ENCODE measurements at regions not wholly inside any gene's neighbourhood (a gene's known extent, or its start where the extent isn't known, plus 50 kb on each side); places are given as distances from the start of the nearest gene placed in this dataset.

- Histone ChIP-seq H3K23ac (ENCODE audit: low read length) (no peak overlapping the region), H3K9me3 (ENCODE audit: insufficient read depth, low read depth, low read length) (peaks cover 2% of the 10 kb centered on the region), H3K9ac (ENCODE audit: low read length) (no peak overlapping the region), H4K12ac (ENCODE audit: low read depth, low read length) (no peak overlapping the region), H2BK12ac (ENCODE audit: low read length) (peak overlapping the region; percentile 70), H3K79me1 (ENCODE audit: low read length) (peaks cover 7% of the 10 kb centered on the region), H3K4me3 (ENCODE audit: low read depth, low read length) (no peak overlapping the region), H3K4ac (ENCODE audit: low read depth, low read length) (no peak overlapping the region), H3K27me3 (ENCODE audit: insufficient read depth, low read length) (no peaks in the 10 kb centered on the region), H2AFZ (ENCODE audit: insufficient read depth, low read length, poor library complexity) (no peak overlapping the region), H3K14ac (ENCODE audit: low read length) (no peak overlapping the region), H2AK5ac (ENCODE audit: low read length) (peak overlapping the region; percentile 52), H4K8ac (ENCODE audit: low read depth, low read length) (no peak overlapping the region), H3K79me2 (ENCODE audit: control insufficient read depth, insufficient read depth, low read length, poor library complexity) (peaks cover 2% of the 10 kb centered on the region), H3K4me1 (ENCODE audit: control insufficient read depth in 1 of 2, insufficient read depth in 2 of 2, low read length in 2 of 2) (peaks cover 7 to 11% of the 10 kb centered on the region in 2 experiments), H3K36me3 (ENCODE audit: control insufficient read depth in 1 of 2, insufficient read depth in 2 of 2, low read length in 2 of 2) (no peaks in the 10 kb centered on the region), H3K4me2 (ENCODE audit: low read length) (no peak overlapping the region), H4K91ac (ENCODE audit: low read depth, low read length) (no peak overlapping the region), H3K18ac (ENCODE audit: low read length) (peak overlapping the region; percentile 43), H2BK120ac (ENCODE audit: insufficient read depth, low read length, poor library complexity) (peak overlapping the region; percentile 28), H3K27ac (ENCODE audit: low read depth, low read length) (no peak overlapping the region), H2BK5ac (ENCODE audit: low read depth, low read length, poor library complexity) (no peak overlapping the region)
- no CpG with 5 or more reads among the region's 7 CpGs for WGBS (ENCODE audit: extremely low coverage, insufficient coverage, insufficient read length)
- peak; percentile 11 to 68 for DNase-seq
Measured at GRCh38 chr1:94739521-94740061, 80.6 kb upstream of the SLC44A3 start.

GRCh38 chr1:94738371-94738770 is 81.8 kb upstream of the SLC44A3 start:
- Histone ChIP-seq H3K14ac (ENCODE audit: low read length) (no peak overlapping the region), H3K4ac (ENCODE audit: low read depth, low read length) (no peak overlapping the region), H3K79me1 (ENCODE audit: low read length) (peaks cover 5% of the 10 kb centered on the region), H4K91ac (ENCODE audit: low read depth, low read length) (no peak overlapping the region), H4K12ac (ENCODE audit: low read depth, low read length) (no peak overlapping the region), H3K79me2 (ENCODE audit: control insufficient read depth, insufficient read depth, low read length, poor library complexity) (peaks cover 2% of the 10 kb centered on the region), H2AFZ (ENCODE audit: insufficient read depth, low read length, poor library complexity) (no peak overlapping the region), H3K9ac (ENCODE audit: low read length) (no peak overlapping the region), H3K27me3 (ENCODE audit: insufficient read depth, low read length) (no peaks in the 10 kb centered on the region), H3K4me2 (ENCODE audit: low read length) (no peak overlapping the region), H2BK120ac (ENCODE audit: insufficient read depth, low read length, poor library complexity) (no peak overlapping the region), H4K8ac (ENCODE audit: low read depth, low read length) (no peak overlapping the region), H3K4me1 (ENCODE audit: control insufficient read depth in 1 of 2, insufficient read depth in 2 of 2, low read length in 2 of 2) (peaks cover 7 to 11% of the 10 kb centered on the region in 2 experiments), H3K36me3 (ENCODE audit: control insufficient read depth in 1 of 2, insufficient read depth in 2 of 2, low read length in 2 of 2) (no peaks in the 10 kb centered on the region), H2BK12ac (ENCODE audit: low read length) (no peak overlapping the region), H2BK5ac (ENCODE audit: low read depth, low read length, poor library complexity) (no peak overlapping the region), H3K4me3 (ENCODE audit: low read depth, low read length) (no peak overlapping the region), H3K18ac (ENCODE audit: low read length) (no peak overlapping the region), H3K9me3 (ENCODE audit: insufficient read depth, low read depth, low read length) (no peaks in the 10 kb centered on the region), H3K23ac (ENCODE audit: low read length) (no peak overlapping the region), H3K27ac (ENCODE audit: low read depth, low read length) (no peak overlapping the region), H2AK5ac (ENCODE audit: low read length) (no peak overlapping the region)
- no CpG with 5 or more reads among the region's 3 CpGs for WGBS (ENCODE audit: extremely low coverage, insufficient coverage, insufficient read length)
- peak in 1 of 2 donors; percentile 79 for DNase-seq

- H3K4me2 ChIP-seq (ENCODE audit: low read length) = no peak overlapping the region
Measured at GRCh38 chr1:94737124-94737998, 82.8 kb upstream of the SLC44A3 start.

GRCh38 chr1:94736549-94736948 is 83.6 kb upstream of the SLC44A3 start:
- H2BK12ac ChIP-seq (ENCODE audit: low read length) = no peak overlapping the region
- H4K91ac ChIP-seq (ENCODE audit: low read depth, low read length) = no peak overlapping the region
- no peak overlapping the region for H2AK5ac ChIP-seq (ENCODE audit: low read length)
- no peak overlapping the region for H2BK5ac ChIP-seq (ENCODE audit: low read depth, low read length, poor library complexity)
- H3K36me3 ChIP-seq (ENCODE audit: control insufficient read depth in 1 of 2, insufficient read depth in 2 of 2, low read length in 2 of 2) = no peaks in the 10 kb centered on the region
- no peak overlapping the region for H4K12ac ChIP-seq (ENCODE audit: low read depth, low read length)
- H3K4ac ChIP-seq (ENCODE audit: low read depth, low read length) = no peak overlapping the region
- no peak overlapping the region for H3K27ac ChIP-seq (ENCODE audit: low read depth, low read length)
- no CpG with 5 or more reads among the region's 1 CpG for WGBS (ENCODE audit: extremely low coverage, insufficient coverage, insufficient read length)
- H3K4me3 ChIP-seq (ENCODE audit: low read depth, low read length) = no peak overlapping the region
- no peak overlapping the region for H2BK120ac ChIP-seq (ENCODE audit: insufficient read depth, low read length, poor library complexity)
- peaks cover 7 to 11% of the 10 kb centered on the region in 2 experiments for H3K4me1 ChIP-seq (ENCODE audit: control insufficient read depth in 1 of 2, insufficient read depth in 2 of 2, low read length in 2 of 2)
- no peaks in the 10 kb centered on the region for H3K9me3 ChIP-seq (ENCODE audit: insufficient read depth, low read depth, low read length)
- no peak overlapping the region for H2AFZ ChIP-seq (ENCODE audit: insufficient read depth, low read length, poor library complexity)
- H3K27me3 ChIP-seq (ENCODE audit: insufficient read depth, low read length) = no peaks in the 10 kb centered on the region
- peaks cover 2% of the 10 kb centered on the region for H3K79me2 ChIP-seq (ENCODE audit: control insufficient read depth, insufficient read depth, low read length, poor library complexity)
- DNase-seq = no peak
- no peak overlapping the region for H3K18ac ChIP-seq (ENCODE audit: low read length)
- no peak overlapping the region for H3K9ac ChIP-seq (ENCODE audit: low read length)
- H4K8ac ChIP-seq (ENCODE audit: low read depth, low read length) = no peak overlapping the region
- H3K79me1 ChIP-seq (ENCODE audit: low read length) = peaks cover 5% of the 10 kb centered on the region
- H3K14ac ChIP-seq (ENCODE audit: low read length) = no peak overlapping the region
- no peak overlapping the region for H3K4me2 ChIP-seq (ENCODE audit: low read length)
- H3K23ac ChIP-seq (ENCODE audit: low read length) = no peak overlapping the region

More at GRCh38 chr1:94737124-94737998, 82.8 kb upstream of the SLC44A3 start:
- Histone ChIP-seq H2BK5ac (ENCODE audit: low read depth, low read length, poor library complexity) (no peak overlapping the region), H3K4me1 (ENCODE audit: control insufficient read depth in 1 of 2, insufficient read depth in 2 of 2, low read length in 2 of 2) (peaks cover 7 to 11% of the 10 kb centered on the region in 2 experiments), H3K36me3 (ENCODE audit: control insufficient read depth in 1 of 2, insufficient read depth in 2 of 2, low read length in 2 of 2) (no peaks in the 10 kb centered on the region), H2AFZ (ENCODE audit: insufficient read depth, low read length, poor library complexity) (no peak overlapping the region), H3K14ac (ENCODE audit: low read length) (no peak overlapping the region), H3K23ac (ENCODE audit: low read length) (no peak overlapping the region), H3K27me3 (ENCODE audit: insufficient read depth, low read length) (no peaks in the 10 kb centered on the region), H2BK12ac (ENCODE audit: low read length) (no peak overlapping the region), H2AK5ac (ENCODE audit: low read length) (no peak overlapping the region), H3K79me1 (ENCODE audit: low read length) (peaks cover 5% of the 10 kb centered on the region), H3K9me3 (ENCODE audit: insufficient read depth, low read depth, low read length) (no peaks in the 10 kb centered on the region), H4K91ac (ENCODE audit: low read depth, low read length) (no peak overlapping the region), H3K9ac (ENCODE audit: low read length) (no peak overlapping the region), H4K12ac (ENCODE audit: low read depth, low read length) (no peak overlapping the region), H4K8ac (ENCODE audit: low read depth, low read length) (no peak overlapping the region), H3K18ac (ENCODE audit: low read length) (no peak overlapping the region), H3K4me3 (ENCODE audit: low read depth, low read length) (no peak overlapping the region), H3K4ac (ENCODE audit: low read depth, low read length) (no peak overlapping the region), H3K79me2 (ENCODE audit: control insufficient read depth, insufficient read depth, low read length, poor library complexity) (peaks cover 2% of the 10 kb centered on the region), H3K27ac (ENCODE audit: low read depth, low read length) (no peak overlapping the region), H2BK120ac (ENCODE audit: insufficient read depth, low read length, poor library complexity) (no peak overlapping the region)
- no CpG with 5 or more reads among the region's 5 CpGs for WGBS (ENCODE audit: extremely low coverage, insufficient coverage, insufficient read length)
- DNase-seq = no peak
